Activated naive CD8-positive, alpha-beta T cell treated with anti-CD3 and anti-CD28 coated beads for 36 hours (primary cell): ENCODE measurements at regions not wholly inside any gene's neighbourhood (a gene's known extent, or its start where the extent isn't known, plus 50 kb on each side); places are given as distances from the start of the nearest gene placed in this dataset.

Experiments
- DNase-seq: peaks from one replicate; pipeline ENCODE4 v3.0.0; 2021
- H3K27ac Mint-ChIP-seq: one replicate; pipeline ENCODE4 v1.8.0; 2022; ENCODE audit warnings: mild to moderate bottlenecking, moderate library complexity, mixed read lengths
- H3K27me3 Mint-ChIP-seq: one replicate; pipeline ENCODE4 v1.8.0; 2022; ENCODE audit warnings: mild to moderate bottlenecking, mixed read lengths
- H3K36me3 Mint-ChIP-seq: one replicate; pipeline ENCODE4 v1.8.0; 2021; ENCODE audit warnings: mild to moderate bottlenecking, mixed read lengths
- H3K4me1 Mint-ChIP-seq: one replicate; pipeline ENCODE4 v1.8.0; 2021; ENCODE audit warnings: mixed read lengths
- H3K4me3 Mint-ChIP-seq: one replicate; pipeline ENCODE4 v1.8.0; 2022; ENCODE audit warnings: mild to moderate bottlenecking, moderate library complexity, mixed read lengths
- H3K9me3 Mint-ChIP-seq: one replicate; pipeline ENCODE4 v1.8.0; 2022; ENCODE audit warnings: mixed read lengths

GRCh38 chr20:4524307-4524706 lies 161.9 kb upstream of the PRNP start:
- H3K4me1 Mint-ChIP-seq, result no peaks in the 10 kb centered on the region
- DNase-seq, result no peak
- peaks cover 15% of the 10 kb centered on the region for H3K9me3 Mint-ChIP-seq
- no peak overlapping the region for H3K27ac Mint-ChIP-seq
- peaks cover 21% of the 10 kb centered on the region for H3K27me3 Mint-ChIP-seq
- H3K36me3 Mint-ChIP-seq, result peaks cover 3% of the 10 kb centered on the region
- no peak overlapping the region for H3K4me3 Mint-ChIP-seq

DNA sequence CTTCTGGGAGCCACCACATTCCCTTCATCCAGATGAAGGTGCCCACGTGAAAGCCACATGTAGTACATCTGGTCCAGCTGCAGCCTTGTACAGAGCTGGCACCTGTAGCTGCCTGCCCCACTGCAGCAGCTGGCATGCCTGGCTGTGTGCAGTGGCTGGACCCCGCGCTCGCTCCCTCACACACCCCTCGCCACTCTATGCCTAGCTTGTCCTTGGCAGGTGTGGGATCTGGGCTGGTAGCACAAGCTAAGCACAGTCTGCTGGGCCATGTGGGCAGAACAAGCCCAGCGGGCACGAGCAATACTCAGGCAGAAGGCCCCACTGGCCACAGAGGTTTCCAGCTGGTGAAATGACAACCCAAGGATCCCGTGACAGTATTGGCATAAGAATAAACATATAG lies 163.9 kb upstream of the PRNP start:
- Mint-ChIP-seq H3K27ac (no peak overlapping the region), H3K4me3 (no peak overlapping the region), H3K9me3 (peaks cover 5% of the 10 kb centered on the region), H3K36me3 (no peaks in the 10 kb centered on the region), H3K27me3 (peaks cover 22% of the 10 kb centered on the region), H3K4me1 (no peaks in the 10 kb centered on the region)
- no peak for DNase-seq

DNA sequence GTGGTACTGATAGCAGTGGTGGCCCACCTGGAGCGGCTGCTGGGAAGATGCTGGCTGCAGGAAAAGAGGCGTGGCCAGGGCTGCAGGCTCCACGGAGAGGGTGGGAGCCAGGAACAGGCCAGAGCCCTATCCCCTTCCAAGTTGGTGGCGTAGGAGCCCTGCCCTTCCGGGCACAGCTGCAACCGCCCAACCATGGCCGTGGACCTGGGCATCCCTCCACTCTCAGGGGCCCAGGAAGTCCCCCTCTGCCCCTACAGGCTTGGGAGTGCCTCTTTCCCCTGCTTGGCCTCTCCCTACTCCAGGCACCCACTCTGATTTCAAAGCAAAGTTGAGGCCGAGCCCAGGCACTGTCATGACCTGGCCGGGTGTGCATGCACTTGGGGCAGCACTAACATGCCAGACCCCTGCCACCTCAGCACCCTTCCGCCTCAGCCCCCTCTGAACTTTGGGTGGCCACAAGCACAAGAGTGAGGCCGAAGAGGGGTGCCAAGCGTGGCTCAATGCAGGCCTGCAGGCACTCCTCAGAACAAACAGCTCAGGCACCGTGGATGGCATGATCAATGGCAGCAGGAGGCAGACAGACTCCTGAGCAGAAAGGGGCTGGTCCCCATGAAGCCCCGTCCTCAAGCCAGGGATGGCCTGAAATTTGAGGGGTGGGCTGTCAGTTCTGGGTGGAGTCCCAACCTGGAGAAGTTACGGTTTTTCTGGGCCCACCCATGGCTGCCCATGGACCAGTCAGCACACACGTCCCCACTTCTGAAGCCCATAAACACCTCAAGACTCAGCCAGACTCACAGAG lies 164.9 kb upstream of the PRNP start:
- no peak for DNase-seq
- H3K9me3 Mint-ChIP-seq, result no peaks in the 10 kb centered on the region
- no peak overlapping the region for H3K4me3 Mint-ChIP-seq
- no peak overlapping the region for H3K27ac Mint-ChIP-seq
- H3K36me3 Mint-ChIP-seq, result no peaks in the 10 kb centered on the region
- peaks cover 23% of the 10 kb centered on the region for H3K27me3 Mint-ChIP-seq
- no peaks in the 10 kb centered on the region for H3K4me1 Mint-ChIP-seq

DNA sequence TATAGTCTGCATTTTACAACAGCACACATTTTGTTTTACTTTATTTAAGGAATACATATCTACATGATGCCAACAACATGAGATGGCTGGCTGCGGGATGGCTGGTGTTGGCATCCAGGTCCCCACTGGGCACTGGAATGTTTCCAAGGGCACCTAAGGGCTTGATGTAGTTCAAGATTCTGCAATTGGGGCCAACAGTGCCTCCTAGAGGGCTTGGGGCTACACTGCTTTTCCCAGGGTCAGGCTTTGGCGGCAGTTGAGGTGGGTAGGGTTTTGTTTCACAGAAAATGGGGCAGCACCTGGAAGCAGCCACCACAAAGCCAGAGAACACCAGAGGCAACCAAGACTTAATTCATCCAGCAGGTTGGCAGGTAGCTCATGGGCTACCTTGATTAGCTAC lies 166.7 kb upstream of the PRNP start:
- H3K9me3 Mint-ChIP-seq, result no peaks in the 10 kb centered on the region
- no peak overlapping the region for H3K27ac Mint-ChIP-seq
- no peaks in the 10 kb centered on the region for H3K4me1 Mint-ChIP-seq
- H3K4me3 Mint-ChIP-seq, result no peak overlapping the region
- peak; percentile 15 for DNase-seq
- H3K27me3 Mint-ChIP-seq, result peaks cover 35% of the 10 kb centered on the region
- no peaks in the 10 kb centered on the region for H3K36me3 Mint-ChIP-seq

- Mint-ChIP-seq H3K4me1 (peaks cover 3% of the 10 kb centered on the region), H3K27ac (no peak overlapping the region), H3K4me3 (no peak overlapping the region), H3K9me3 (no peaks in the 10 kb centered on the region), H3K36me3 (no peaks in the 10 kb centered on the region), H3K27me3 (peaks cover 45% of the 10 kb centered on the region)
- no peak for DNase-seq
Measured at GRCh38 chr20:4516876-4517275, 169.4 kb upstream of the PRNP start.

DNA sequence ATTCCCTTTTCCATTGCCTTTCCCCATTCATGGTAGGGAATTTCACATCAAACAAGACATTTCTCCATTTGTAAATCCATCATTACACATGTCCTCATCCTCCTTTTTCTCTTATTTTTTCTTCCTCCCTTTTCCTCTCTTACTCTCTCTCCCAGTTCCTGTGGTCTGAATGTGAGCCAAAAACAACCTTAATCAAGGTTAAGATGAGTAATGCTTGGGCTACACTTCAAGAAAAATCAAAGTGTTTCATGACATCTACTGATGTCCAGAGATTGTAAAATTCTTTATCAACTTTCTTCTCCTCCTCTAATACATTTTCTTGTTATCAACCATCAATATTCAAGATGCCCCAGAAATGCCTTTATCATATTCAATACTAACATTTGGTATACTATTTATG lies 172.5 kb upstream of the PRNP start:
- Mint-ChIP-seq H3K4me3 (no peak overlapping the region), H3K27me3 (peaks cover 55% of the 10 kb centered on the region), H3K4me1 (peaks cover 3% of the 10 kb centered on the region), H3K36me3 (no peaks in the 10 kb centered on the region), H3K9me3 (peaks cover 5% of the 10 kb centered on the region), H3K27ac (no peak overlapping the region)
- no peak for DNase-seq

DNA sequence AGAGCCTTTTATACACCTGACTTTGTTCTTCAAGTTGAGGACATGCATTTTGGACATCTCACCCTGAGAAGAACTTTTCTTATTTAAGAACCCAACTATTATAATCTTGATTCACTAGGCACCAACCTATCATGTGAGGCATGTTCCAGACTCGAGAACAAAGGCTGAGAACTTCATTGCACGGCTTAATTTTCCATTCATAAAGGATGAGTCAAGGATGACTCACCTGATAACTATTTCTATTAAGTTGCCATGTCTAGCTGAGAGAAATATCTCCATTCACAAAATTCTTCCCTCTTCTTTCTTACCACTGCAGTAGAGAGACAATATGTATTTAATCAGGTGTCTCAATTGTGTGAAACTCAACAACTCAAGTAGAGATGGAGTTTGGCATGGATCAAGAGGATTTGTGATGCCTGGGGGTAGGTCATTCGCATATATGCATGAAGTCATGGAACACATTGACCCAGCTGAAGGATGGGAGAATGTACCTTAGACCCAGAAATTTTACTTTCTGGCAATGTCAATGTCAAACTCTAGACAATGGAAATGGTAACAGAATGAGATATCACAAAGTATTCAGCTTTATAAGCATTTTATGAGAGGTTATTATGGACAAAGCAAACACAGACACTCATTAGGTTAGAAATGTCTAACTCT lies 173.2 kb upstream of the PRNP start:
- no peak overlapping the region for H3K27ac Mint-ChIP-seq
- peaks cover 3% of the 10 kb centered on the region for H3K4me1 Mint-ChIP-seq
- H3K4me3 Mint-ChIP-seq, result no peak overlapping the region
- no peaks in the 10 kb centered on the region for H3K36me3 Mint-ChIP-seq
- H3K9me3 Mint-ChIP-seq, result peaks cover 5% of the 10 kb centered on the region
- H3K27me3 Mint-ChIP-seq, result peaks cover 49% of the 10 kb centered on the region
- DNase-seq, result no peak

- Mint-ChIP-seq H3K36me3 (no peaks in the 10 kb centered on the region), H3K4me1 (peaks cover 3% of the 10 kb centered on the region), H3K9me3 (peaks cover 5% of the 10 kb centered on the region), H3K4me3 (no peak overlapping the region), H3K27me3 (peaks cover 43% of the 10 kb centered on the region), H3K27ac (no peak overlapping the region)
- DNase-seq, result no peak
Measured at GRCh38 chr20:4511776-4512175, 174.5 kb upstream of the PRNP start.

GRCh38 chr20:4509825-4510522 lies 176.3 kb upstream of the PRNP start:
- Mint-ChIP-seq H3K27me3 (peaks cover 36% of the 10 kb centered on the region), H3K27ac (no peak overlapping the region), H3K4me3 (no peak overlapping the region), H3K9me3 (peaks cover 5% of the 10 kb centered on the region), H3K36me3 (no peaks in the 10 kb centered on the region), H3K4me1 (peaks cover 3% of the 10 kb centered on the region)
- no peak for DNase-seq

GRCh38 chr20:4508773-4509172 lies 177.5 kb upstream of the PRNP start:
- Mint-ChIP-seq H3K4me3 (no peak overlapping the region), H3K27ac (no peak overlapping the region), H3K27me3 (peaks cover 36% of the 10 kb centered on the region), H3K4me1 (peaks cover 2% of the 10 kb centered on the region), H3K9me3 (peaks cover 5% of the 10 kb centered on the region), H3K36me3 (no peaks in the 10 kb centered on the region)
- DNase-seq, result no peak

- peaks cover 5% of the 10 kb centered on the region for H3K9me3 Mint-ChIP-seq
- peaks cover 38% of the 10 kb centered on the region for H3K27me3 Mint-ChIP-seq
- no peaks in the 10 kb centered on the region for H3K36me3 Mint-ChIP-seq
- no peak overlapping the region for H3K4me3 Mint-ChIP-seq
- H3K4me1 Mint-ChIP-seq, result no peaks in the 10 kb centered on the region
- no peak overlapping the region for H3K27ac Mint-ChIP-seq
- DNase-seq, result no peak
Measured at GRCh38 chr20:4507288-4507719, 179.0 kb upstream of the PRNP start.

DNA sequence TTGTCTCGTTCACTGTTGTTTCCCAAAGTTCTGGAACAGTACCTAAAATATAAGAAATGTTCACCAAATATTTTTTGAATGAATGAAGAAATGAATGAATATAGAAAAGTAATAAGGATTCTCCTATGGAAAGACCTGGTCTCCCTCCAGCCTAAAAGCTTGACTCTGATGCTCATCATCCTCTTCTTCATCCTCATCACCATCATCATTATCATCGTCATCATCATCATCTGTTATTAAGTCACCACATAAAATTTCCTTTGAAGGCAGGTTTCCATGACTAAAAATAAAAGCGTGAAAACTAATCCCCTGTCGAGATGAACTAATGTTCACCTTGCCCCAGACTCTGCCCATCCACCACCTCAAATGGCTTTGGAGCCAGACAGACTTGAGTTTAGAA lies 181.4 kb upstream of the PRNP start:
- H3K36me3 Mint-ChIP-seq, result no peaks in the 10 kb centered on the region
- H3K27me3 Mint-ChIP-seq, result peaks cover 26% of the 10 kb centered on the region
- peaks cover 5% of the 10 kb centered on the region for H3K9me3 Mint-ChIP-seq
- no peak overlapping the region for H3K27ac Mint-ChIP-seq
- H3K4me1 Mint-ChIP-seq, result no peaks in the 10 kb centered on the region
- no peak overlapping the region for H3K4me3 Mint-ChIP-seq
- no peak for DNase-seq

DNA sequence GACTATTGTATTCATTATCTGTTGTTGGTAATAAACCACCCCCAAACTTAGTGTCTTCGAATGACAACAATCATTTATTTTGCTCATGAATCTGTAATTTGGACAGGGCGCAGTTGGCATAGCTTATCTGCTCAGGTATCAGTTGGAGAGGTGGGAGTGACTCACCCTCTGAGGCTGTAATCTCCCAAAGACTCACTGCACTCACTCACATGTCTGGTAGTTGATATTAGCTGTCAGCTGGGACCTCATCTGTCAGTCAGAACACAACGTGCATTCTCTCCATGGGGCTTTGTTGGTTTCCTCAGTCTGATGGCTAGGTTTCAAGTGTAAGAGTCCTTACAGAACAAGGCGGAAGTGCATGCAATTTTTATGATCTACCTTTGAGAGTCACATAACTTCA lies 183.5 kb upstream of the PRNP start:
- no peak overlapping the region for H3K27ac Mint-ChIP-seq
- no peak overlapping the region for H3K4me3 Mint-ChIP-seq
- peaks cover 26% of the 10 kb centered on the region for H3K27me3 Mint-ChIP-seq
- peaks cover 3% of the 10 kb centered on the region for H3K9me3 Mint-ChIP-seq
- no peaks in the 10 kb centered on the region for H3K36me3 Mint-ChIP-seq
- H3K4me1 Mint-ChIP-seq, result no peaks in the 10 kb centered on the region
- DNase-seq, result no peak

DNA sequence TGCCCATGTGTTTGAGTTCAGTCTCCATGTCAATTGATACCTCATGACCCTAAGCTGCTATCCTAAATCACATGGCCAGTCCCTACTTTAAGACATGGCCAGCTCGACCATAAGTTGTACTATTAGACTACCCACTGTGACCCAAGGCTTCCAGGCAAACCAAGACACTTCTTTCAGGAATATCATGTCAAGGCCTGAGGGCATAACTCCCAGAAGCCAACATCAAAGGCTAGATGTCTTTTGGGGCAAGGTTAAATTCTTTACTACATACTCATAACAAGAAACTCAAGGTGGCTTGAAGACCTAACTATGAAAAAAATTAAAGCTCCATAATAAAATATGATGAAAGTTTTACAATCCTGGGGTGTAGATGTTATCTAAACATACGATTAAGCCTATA lies 192.9 kb upstream of the PRNP start:
- no peak for DNase-seq
- H3K9me3 Mint-ChIP-seq, result no peaks in the 10 kb centered on the region
- no peaks in the 10 kb centered on the region for H3K36me3 Mint-ChIP-seq
- no peaks in the 10 kb centered on the region for H3K4me1 Mint-ChIP-seq
- H3K27ac Mint-ChIP-seq, result no peak overlapping the region
- H3K4me3 Mint-ChIP-seq, result no peak overlapping the region
- H3K27me3 Mint-ChIP-seq, result peaks cover 7% of the 10 kb centered on the region

GRCh38 chr20:4491643-4492042 lies 194.6 kb upstream of the PRNP start:
- Mint-ChIP-seq H3K27me3 (peaks cover 10% of the 10 kb centered on the region), H3K27ac (no peak overlapping the region), H3K4me1 (no peaks in the 10 kb centered on the region), H3K36me3 (no peaks in the 10 kb centered on the region), H3K4me3 (no peak overlapping the region), H3K9me3 (no peaks in the 10 kb centered on the region)
- no peak for DNase-seq
